T-helper 1 cell (primary cell): ENCODE measurements at regions not wholly inside any gene's neighbourhood (a gene's known extent, or its start where the extent isn't known, plus 50 kb on each side); places are given as distances from the start of the nearest gene placed in this dataset.

Source experiments
- DNase-seq, 5 donors: peaks; one replicate each; pipeline ENCODE4 v3.0.0-alpha.2; 2012 to 2020

DNA sequence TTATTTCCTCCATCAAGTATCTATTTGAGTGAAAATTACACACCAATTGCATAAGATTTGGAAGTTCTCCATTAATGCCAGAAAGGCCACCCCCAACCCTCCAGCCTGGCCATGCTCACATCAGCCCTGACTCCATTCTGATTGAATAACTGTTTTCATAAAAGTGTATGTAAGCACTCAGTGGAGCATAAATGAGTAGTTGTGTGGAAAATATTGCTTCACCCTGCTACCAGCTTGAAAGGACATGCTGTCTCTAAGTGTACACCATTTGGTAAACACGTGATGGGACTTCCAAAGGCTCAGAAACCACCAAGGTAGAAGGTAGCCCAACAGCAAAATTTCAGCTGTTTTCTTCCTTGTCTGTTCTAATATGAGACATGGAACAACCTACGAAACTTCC, 393.8 kb downstream of the ZNF385D start:
- no peak for DNase-seq

DNA sequence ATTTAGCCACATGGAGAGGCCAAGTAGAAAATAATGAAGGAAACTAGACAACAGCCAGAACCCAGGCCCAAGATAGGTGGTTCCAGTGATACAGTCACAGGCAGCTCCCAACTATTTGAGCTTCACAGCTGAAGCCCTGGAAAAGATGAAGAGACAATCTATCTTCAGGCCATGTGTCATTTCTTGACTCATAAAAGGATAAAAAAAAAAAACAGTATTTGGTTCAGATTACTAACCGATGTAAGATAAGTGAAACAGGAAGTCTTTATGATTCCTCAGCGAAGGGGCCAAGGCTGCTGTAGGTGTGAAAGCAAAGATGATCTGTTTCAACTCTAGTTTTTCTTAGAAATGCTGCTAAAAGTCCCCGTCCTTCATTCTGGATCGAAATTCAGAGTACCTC, 394.6 kb downstream of the ZNF385D start:
- no peak for DNase-seq

DNA sequence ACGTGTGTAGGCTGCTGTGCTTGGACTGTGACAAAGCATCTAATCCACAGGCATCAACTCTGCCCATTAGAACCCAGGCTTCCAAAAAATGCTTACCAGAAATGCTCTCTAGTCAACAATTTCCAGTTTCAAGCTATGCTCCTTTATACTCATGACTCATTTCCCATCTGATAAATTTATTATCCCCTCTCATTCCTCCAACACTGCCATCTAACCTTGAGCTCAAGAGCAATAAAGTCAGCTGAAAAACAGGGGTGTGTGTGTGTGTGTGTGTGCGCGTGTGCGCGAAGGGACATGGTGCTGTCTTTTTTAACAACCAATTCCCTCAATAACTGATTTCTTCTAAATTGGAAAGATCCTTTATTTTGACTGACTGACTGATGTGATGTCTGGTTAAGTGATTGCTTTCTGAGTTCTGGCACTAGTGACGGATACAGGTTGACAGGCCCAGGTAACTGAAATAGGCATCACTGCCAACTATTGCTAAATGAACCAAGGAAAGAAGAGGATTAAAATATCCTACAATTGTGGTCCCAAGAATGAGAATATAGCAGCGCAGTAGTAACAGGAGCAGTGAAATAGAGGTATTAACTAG, 405.5 kb downstream of the ZNF385D start:
- DNase-seq = no peak

DNA sequence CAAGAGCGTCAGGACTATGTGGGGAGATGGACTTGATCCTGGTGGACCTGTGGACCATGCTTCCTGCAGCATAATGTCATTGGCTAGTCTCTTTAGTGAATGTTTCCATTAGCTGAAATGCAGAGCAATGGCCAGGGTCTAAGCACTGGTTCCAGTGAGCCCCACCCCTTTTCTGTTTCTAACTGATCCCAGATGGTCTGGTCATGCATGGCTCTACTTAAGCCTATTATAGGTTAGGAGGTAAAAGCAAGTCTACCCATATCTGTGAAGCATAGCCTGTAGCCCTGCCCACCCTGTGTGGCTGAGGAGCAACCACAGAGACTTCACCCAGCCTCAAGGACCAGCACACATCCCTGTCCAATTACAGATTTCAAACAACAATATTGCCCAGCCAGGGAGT, 419.2 kb downstream of the ZNF385D start:
- no peak for DNase-seq

DNA sequence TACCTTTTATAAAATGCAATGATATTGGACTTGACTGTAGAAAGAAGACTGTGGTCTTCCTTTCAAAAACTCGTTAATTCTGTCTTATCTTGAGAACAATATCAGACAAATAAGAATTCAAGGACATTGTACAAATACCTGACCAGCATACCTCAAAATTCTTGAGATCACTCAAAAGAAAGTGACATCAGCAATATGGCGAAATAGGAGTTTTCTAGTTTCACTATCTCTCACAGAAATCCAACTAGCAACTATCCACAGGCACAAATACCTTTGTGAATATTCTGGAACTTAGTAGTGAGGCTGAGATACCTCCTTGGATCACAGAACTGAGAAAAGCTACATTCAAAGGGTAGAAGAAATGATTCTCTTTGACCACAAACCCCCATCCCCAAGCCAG, 419.7 kb downstream of the ZNF385D start:
- DNase-seq = no peak

DNA sequence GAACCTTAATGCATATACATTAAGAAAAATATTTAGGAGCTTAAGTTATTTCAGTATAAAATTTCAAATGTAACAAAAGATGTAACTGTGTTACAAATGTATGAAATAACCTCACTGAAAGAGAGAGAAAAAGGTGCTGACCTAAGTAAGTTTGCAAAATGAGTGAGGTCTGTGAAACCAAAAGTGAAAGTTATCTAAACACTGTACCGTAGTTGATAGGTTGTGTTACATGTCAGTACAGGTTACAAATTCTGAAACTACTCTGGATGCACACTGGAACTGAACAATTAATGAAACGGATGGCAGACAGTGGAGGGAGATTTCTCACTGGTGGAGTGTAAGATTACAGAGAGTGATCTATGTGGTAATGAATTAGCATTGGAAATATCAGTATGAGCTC, 420.7 kb downstream of the ZNF385D start:
- DNase-seq = peak in 1 of 5 donors; percentile 9

DNA sequence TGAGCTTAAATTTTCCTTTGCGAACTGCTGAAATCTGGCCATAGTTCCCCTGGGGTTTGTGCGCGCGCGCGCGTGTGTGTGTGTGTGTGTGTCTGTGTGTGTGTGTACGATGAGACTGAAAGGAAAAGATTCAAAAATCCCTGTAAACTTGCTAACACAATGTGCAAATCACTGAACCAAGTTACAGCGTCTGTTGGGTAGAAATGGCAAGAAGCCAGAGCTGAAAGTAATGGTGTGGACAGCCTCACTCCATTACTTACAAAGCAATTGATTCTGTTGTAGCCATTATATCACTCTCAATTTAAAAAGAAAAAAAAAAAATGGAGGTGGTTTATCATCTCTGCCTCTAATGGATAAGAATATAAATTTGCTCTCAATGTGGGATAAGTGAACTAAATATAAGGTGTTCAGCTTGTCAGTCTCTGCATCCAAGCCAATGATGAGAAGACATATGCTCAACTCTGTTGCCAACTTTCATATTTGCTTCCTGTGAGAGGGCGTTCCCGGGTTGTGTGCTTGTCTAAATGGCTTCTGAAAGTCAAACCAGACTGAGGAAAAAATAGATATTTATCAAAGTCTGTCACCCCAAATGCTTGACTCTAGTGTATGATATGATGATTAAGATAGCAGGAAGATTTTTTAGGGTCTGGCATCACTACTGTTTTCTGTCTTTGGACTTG, 422.2 kb downstream of the ZNF385D start:
- DNase-seq = no peak

DNA sequence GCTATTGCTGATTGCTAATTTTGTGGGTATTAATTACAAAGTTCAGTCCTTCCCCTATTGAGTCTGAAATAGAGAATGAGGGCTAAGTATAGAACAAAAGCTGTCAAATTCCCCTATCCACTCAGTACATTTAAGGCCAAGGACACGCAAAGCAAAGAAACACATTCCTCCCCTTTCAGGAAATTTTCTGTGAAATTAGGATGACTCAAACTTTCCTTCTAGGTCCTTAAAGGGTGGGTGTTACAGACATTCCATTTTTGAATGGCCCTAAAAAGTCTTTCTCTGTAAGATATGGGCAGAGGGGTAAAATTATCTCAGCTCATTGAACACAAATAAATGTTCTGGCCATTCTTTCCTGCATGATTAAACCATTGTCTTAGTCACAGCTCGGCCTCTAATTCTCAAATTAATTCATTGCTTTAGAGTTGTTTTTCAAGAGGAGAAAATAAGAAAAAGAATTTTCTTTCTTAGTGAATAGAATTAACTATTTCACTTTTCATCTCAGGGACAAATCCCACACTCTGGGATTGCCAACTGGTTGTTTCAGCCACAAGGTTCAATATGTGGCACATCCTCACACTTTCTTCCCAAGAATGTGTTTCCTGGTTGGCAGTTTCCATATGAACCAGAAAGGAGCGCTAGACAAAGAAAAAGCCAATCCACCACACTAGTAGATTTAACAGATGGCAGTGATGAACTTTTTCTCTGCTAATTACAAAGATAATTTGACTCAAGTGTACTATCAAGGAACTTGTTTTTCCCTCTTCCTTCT, 424.1 kb downstream of the ZNF385D start:
- no peak for DNase-seq

DNA sequence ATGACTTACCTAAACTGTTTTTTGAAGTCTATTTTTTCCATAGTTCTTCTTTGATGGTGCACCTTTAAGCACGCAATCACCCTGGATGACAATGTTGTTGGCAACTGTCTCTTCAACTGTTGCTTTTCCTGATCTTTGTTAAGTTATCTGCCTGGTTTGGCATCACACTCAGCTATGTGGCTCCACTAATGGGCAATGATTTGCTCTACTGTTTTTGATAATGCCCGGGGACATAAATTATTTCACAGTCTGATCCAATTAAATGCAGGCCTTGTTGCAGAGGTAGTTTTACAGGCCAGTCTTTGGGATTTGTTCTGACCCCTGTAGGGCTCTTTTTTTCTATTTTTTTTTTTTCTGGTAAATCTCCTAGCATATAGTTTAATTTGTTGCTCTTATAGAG, 436.3 kb downstream of the ZNF385D start:
- no peak for DNase-seq

DNA sequence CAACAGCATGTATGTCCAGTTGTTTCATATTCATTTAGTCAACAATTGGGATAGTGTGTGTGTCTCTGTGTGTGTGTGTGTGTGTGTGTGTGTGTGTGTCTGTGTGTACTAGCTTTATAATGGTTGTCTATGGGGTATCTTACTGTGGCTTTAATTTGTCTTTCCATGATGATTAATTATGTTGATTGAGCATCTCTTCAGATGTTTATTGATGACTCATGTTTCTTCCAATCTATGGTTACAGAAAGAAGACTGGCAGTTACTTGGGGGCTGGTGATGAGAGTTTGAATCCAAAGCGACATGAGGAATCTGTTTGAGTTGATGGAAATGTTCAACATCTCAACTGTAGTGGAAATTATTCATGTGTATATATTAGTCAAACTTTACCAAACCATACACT, 440.1 kb downstream of the ZNF385D start:
- no peak for DNase-seq

DNA sequence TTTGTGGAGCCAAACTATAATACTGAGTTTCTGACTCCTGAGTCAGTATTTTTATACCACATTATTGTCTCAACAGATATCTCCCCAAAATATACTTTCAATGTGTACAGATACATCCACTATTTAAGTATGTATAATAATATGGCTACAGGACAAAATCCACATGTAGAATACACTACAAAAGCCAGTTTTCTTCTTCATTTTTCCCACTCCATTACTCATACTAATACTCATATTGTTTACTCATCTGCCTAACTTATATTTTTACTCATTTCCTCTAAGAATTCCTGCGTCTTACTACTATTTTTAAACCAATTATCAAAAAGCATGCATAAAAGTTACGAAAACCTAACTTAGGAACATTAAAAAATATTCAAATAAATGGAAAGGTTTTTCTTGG, 440.8 kb downstream of the ZNF385D start:
- no peak for DNase-seq

DNA sequence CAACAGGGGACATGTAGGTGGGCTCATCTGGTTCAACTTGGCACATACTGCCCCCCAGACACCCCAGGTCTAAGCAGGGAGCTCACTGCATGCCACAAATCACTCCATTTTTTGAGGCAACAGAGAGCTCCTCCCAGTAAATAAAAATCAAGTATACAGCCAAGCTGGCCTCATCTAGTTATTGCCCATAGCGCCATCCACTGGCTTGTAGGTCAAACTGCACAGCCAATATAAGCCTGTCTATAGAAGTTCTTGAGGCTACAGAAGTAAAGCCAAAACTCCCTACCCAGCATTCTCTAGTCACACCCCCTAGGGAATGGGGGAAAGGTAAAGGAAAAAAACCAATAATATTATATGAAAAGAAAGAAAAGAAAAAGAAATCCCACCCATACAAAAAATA, 453.7 kb downstream of the ZNF385D start:
- DNase-seq = no peak

DNA sequence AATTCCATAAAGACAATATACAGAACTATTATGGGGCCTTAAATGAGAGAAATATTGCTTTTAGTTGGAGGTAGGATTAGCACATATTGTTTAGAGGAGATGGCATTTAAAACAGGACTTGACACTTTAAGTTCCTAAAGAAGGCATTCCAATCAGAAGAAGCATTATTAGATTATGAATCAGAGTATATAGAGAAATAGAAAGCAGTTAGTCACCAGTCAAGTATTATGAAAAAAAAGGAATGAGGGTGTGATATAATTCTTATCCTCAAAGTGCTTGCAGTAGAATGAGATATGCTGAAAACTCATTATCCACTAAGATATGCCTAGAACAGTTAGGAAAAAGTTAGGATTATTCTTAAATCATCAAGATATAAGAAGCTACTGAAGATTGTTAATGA, 456.2 kb downstream of the ZNF385D start:
- no peak for DNase-seq

DNA sequence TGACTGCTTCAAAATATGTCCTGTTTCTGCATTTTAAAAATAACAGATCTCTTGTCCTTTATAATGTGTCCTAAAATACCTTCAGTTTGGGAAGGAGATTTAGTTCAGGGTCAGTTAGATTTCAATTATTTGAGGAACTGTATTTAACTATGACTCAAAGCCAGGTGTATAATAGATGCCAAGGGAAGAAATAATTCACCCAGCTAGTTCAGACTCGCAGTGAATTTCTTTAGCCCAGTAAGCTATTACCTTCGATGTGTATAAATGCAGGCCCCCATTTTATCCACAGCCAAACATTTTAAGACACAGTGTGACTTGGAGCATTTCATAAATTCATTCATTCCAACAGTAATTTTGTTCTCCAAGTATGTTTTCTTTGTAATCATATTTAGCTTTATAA, 458.0 kb downstream of the ZNF385D start:
- DNase-seq = no peak

DNA sequence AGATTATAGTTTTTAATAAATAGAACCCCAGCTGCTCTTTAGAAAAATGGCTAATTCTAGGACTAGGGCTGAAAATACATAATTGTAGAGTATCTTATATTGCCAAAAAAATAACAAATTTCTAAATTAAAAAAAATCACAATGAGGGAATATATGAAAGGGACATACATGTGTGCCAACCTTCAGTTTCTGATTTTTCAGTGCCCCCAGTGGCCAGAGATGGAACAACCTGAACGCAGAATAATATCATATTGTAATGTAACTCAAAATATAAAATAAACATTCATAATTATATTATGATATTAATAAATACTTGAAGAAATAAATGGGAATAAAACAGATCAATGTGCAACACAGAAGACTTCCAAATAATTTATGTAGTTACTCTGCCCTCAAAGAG, 460.5 kb downstream of the ZNF385D start:
- no peak for DNase-seq

DNA sequence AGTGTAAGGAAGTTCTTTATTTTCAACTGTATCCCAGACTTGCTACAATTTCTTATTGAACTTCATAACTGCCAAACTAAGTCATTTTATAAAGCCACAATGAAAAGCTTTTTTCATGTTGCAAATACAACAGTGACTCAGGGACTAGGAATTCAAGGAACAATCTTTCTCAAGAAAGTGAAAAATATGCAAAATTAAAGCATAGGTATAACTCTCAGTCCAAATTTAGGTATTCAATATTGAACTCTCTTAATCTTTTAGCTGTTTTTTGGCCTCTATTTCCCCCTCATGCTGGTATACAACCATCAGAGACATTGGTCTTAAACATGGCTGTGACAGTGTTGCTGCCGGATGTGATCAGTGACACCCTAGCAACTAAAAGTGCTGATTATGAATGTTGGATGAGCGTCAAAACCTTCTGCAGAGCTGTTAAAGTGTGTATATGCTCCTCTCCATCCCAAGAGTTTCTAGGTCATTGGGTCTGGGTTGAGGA, 476.9 kb downstream of the ZNF385D start:
- DNase-seq = no peak

DNA sequence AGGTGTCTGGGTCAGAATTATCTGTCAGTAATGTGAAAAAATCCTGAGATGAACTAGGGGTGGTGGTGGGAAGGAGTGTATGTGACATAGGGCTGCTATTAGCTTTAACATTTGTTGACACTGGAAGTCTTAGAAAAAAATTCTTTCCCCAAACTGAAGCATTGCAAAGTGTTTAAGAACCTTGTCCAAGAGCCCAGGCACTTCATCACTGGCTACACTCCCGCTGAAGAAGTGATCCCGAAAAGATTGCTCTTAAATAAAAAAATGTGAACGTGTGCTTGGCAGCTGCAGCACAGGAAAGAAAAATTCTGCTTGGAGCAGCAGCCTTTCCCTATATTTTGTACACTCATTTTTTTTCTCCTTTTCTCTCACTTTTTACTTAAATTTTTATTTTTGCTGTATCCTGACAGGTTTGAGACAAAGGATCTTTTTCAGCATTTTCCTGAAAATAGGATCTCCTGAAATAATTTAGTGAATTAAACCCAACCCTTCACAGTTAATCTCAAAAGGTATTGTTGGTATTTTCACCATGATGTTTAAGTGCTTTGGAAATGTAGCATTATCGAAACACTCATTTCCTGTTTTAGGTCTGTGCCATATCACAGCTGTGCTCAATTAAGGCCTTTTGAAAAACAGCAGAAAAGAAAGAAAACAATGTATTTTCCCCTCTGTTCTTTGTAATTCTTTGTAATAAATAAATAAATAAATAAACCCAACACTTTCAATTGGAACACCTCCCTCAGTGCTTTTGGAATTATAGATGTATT, 477.6 kb downstream of the ZNF385D start:
- no peak for DNase-seq

DNA sequence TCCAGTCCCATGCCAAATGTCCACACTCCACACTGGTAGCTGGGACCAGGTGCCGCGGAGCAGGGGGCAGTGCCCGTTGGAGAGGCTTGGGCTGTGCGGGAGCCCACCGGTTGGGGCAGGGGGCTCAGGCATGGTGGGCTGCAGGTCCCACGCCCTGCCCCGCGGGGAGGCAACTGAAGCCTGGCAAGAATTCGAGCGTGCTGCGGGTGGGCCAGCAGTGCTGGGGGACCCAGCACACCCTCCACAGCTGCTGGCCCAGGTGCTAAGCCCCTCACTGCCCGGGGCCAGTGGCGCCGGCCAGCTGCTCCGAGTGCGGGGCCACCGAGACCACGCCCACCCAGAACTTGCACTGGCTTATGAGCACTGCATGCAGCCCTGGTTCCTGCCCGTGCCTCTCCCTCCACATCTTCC, 479.4 kb downstream of the ZNF385D start:
- DNase-seq = no peak

DNA sequence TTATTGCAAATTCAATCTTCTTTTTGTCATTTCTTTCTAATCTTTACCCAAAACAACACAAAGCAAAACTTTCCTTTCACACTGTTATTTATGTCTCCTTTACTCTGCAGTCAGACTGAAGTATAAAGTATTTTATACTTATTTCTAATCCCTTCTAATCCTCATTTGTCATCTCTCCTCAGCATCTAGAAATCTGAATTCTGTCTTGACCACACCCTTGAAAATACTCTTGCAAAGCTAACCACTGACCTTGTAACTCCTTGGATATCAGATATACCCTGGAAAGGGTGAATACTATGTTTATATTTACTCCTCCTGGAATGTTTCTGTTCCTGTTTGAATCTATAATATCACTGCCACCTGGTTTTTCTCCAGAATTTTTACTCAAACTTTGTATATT, 481.1 kb downstream of the ZNF385D start:
- DNase-seq = no peak

DNA sequence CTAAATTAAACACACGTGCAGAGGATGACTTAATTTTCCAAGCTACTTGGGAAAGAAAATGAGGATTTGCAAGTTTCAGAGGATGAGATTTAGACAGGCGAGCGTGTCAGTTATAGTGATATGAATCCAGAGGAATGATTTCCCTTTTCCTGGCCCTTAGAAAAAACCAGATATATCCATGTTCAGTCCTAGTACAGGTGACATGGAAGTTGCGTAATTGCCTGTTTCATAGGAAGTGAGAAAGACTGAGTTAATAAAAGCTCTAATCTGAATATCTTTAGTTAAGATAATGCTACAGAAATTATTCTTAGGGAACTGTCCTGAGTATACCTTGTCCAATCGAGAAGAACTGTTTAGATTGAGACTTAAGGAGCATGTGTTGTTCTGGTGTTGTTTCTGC, 490.5 kb downstream of the ZNF385D start:
- no peak for DNase-seq

DNA sequence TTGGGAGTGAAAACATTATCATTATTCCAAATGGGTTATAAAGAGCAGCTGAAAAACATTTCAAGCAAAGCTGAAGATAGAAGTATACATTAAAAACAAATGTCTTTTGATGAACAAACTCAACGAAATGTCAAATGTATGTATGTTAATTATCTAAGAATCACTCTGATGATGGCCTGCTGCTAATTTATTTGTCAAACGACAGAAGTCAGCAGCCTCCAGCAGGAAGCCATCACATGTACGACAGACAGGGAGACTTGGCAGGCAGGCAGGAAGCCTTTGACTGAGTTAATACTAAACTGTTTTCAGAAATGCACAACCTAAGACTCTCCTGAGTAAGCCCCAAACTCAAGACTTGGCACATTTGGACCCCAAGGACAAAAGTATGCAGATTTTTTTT, 491.1 kb downstream of the ZNF385D start:
- no peak for DNase-seq

DNA sequence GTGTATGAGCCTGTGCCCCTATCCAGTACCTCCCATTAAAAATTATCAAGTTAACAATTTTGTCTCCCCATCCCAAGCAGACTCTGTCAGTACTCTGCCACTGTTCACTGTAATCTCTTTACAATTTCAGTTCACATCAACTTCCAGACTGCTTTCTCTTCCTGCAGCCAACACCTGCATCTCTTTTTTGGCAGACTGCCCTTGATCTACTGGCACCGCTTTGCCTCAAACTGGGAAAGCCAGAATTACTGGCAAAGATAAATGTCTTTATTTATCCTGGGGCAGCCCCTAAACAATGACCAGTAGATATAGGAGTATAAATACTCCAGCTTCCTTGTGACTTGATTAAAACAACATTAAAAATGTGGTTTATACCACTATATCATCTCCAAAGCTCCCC, 494.1 kb downstream of the ZNF385D start:
- no peak for DNase-seq

DNA sequence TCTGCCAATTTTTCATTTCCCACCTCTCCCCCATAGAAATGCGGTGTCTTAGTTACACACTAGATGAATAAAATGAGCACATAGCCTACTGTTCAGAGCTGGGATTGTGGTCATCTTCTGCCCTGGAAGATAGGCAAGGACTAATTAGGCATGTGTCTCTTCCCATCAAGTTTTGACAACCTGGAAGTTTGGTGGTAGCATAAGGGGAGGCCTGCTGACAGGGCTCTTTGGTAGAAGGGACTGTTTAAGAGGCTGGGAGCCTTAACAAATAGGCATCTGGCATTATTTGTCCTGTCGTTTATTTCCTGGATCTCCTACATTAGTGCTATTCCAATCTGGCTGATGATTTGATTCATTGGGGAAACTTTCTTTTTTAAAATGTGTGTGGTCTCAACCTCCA, 512.3 kb downstream of the ZNF385D start:
- no peak for DNase-seq
